Stimulated activated naive CD8-positive, alpha-beta T cell treated with anti-CD3 and anti-CD28 coated beads, Interleukin-15, Interleukin-2, amounts not matched to agents 100 ng/mL and 50 ng/mL, for 24 hours (primary cell): ENCODE measurements at regions not wholly inside any gene's neighbourhood (a gene's known extent, or its start where the extent isn't known, plus 50 kb on each side); places are given as distances from the start of the nearest gene placed in this dataset.

Source experiments
- H3K27ac Mint-ChIP-seq: one replicate; pipeline ENCODE4 v1.8.0; 2021; ENCODE audit warnings: mild to moderate bottlenecking, mixed read lengths
- H3K27me3 Mint-ChIP-seq: one replicate; pipeline ENCODE4 v1.8.0; 2021; ENCODE audit warnings: mixed read lengths
- H3K36me3 Mint-ChIP-seq: one replicate; pipeline ENCODE4 v1.8.0; 2021; ENCODE audit warnings: low read depth, mixed read lengths
- H3K4me1 Mint-ChIP-seq: one replicate; pipeline ENCODE4 v1.8.0; 2021; ENCODE audit warnings: low read depth, mixed read lengths
- H3K4me3 Mint-ChIP-seq: one replicate; pipeline ENCODE4 v1.8.0; 2021; ENCODE audit warnings: mild to moderate bottlenecking, mixed read lengths
- H3K9me3 Mint-ChIP-seq: one replicate; pipeline ENCODE4 v1.8.0; 2021; ENCODE audit warnings: mixed read lengths

GRCh38 chr18:55794288-55795052 lies 206.5 kb upstream of the TCF4 start:
- no peak overlapping the region for H3K4me3 Mint-ChIP-seq
- H3K9me3 Mint-ChIP-seq, result no peaks in the 10 kb centered on the region
- no peaks in the 10 kb centered on the region for H3K27me3 Mint-ChIP-seq
- H3K27ac Mint-ChIP-seq, result no peak overlapping the region
- H3K4me1 Mint-ChIP-seq, result peaks cover 4% of the 10 kb centered on the region
- no peaks in the 10 kb centered on the region for H3K36me3 Mint-ChIP-seq

- H3K4me1 Mint-ChIP-seq, result peaks cover 3% of the 10 kb centered on the region
- no peak overlapping the region for H3K4me3 Mint-ChIP-seq
Measured at GRCh38 chr18:55790296-55790695, 202.3 kb upstream of the TCF4 start.

DNA sequence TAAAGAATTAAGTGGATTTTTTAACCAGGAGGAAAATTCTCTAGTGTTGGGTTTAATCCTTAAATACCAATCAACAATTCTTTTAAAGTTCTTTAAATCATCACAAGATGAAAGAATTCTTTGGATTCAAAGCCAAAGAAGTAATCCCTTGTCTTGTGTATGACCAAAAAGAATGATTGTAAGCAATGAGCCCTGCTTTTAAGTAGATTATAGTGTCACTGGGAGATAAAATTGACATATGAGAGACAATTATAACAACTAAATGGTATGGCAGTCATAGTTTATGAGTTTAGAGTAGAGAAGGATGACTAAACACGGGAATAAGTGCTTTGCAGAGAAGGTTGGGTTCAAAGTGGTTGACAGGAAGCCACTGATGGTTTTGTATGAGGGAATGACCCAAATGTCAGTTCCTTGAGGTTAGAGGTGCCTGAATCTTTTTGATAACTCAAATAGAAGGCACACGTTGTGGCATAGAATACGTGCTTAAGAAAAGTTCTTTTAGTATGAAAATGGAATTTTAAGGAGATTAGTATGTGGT lies 199.6 kb upstream of the TCF4 start:
- no peak overlapping the region for H3K27ac Mint-ChIP-seq
- H3K36me3 Mint-ChIP-seq, result no peaks in the 10 kb centered on the region
- H3K27me3 Mint-ChIP-seq, result peaks cover 15% of the 10 kb centered on the region
- H3K9me3 Mint-ChIP-seq, result no peaks in the 10 kb centered on the region
- H3K4me3 Mint-ChIP-seq, result no peak overlapping the region
- no peaks in the 10 kb centered on the region for H3K4me1 Mint-ChIP-seq

More at GRCh38 chr18:55790296-55790695, 202.3 kb upstream of the TCF4 start:
- Mint-ChIP-seq H3K9me3 (no peaks in the 10 kb centered on the region), H3K27me3 (no peaks in the 10 kb centered on the region), H3K36me3 (no peaks in the 10 kb centered on the region), H3K27ac (no peak overlapping the region)

DNA sequence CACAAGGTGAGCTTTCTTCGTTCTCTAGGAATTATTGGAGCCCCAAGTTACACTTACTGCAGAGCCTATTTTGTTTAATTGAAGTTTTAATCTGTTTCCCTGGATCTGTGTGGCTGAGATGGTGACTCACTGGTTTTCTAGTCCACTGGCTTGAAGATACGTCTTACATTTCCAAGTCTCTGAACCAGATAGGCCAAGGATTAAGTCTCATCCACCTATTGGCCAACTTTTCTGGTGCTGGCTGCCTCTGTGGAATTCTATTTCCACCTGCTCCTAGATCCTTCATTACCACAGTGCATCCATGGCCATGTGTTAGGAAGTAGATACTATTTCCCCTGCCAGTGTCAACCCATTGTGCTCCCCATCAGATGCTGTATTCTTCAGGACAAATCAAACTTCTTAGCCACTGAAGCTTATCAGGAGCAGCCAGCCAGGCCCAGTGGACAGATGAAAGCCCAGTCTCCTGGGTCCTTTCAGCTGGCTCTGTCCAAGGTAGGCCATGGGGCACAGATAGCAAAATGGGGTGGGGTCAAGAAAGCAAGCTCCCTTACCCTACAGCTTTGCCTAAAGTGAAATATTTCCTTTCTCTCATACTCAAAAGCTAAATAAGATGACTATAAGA lies 198.8 kb upstream of the TCF4 start:
- H3K27me3 Mint-ChIP-seq, result peaks cover 22% of the 10 kb centered on the region
- H3K4me3 Mint-ChIP-seq, result no peak overlapping the region
- H3K27ac Mint-ChIP-seq, result no peak overlapping the region
- no peaks in the 10 kb centered on the region for H3K4me1 Mint-ChIP-seq
- H3K36me3 Mint-ChIP-seq, result no peaks in the 10 kb centered on the region
- H3K9me3 Mint-ChIP-seq, result no peaks in the 10 kb centered on the region

- H3K4me1 Mint-ChIP-seq, result peaks cover 20% of the 10 kb centered on the region
- peaks cover 42% of the 10 kb centered on the region for H3K27me3 Mint-ChIP-seq
- H3K27ac Mint-ChIP-seq, result no peak overlapping the region
- H3K9me3 Mint-ChIP-seq, result no peaks in the 10 kb centered on the region
- H3K36me3 Mint-ChIP-seq, result no peaks in the 10 kb centered on the region
- no peak overlapping the region for H3K4me3 Mint-ChIP-seq
Measured at GRCh38 chr18:55783921-55784320, 195.9 kb upstream of the TCF4 start.

GRCh38 chr18:55781481-55781957 lies 193.5 kb upstream of the TCF4 start:
- Mint-ChIP-seq H3K36me3 (no peaks in the 10 kb centered on the region), H3K27me3 (peaks cover 59% of the 10 kb centered on the region), H3K9me3 (no peaks in the 10 kb centered on the region), H3K27ac (peak overlapping the region; percentile 2), H3K4me1 (peaks cover 24% of the 10 kb centered on the region), H3K4me3 (no peak overlapping the region)

GRCh38 chr18:55780586-55781071 lies 192.6 kb upstream of the TCF4 start:
- Mint-ChIP-seq H3K27me3 (peaks cover 64% of the 10 kb centered on the region), H3K36me3 (no peaks in the 10 kb centered on the region), H3K9me3 (no peaks in the 10 kb centered on the region), H3K4me1 (peaks cover 24% of the 10 kb centered on the region), H3K4me3 (peak overlapping the region; percentile 32), H3K27ac (peak overlapping the region; percentile 2)

- Mint-ChIP-seq H3K9me3 (no peaks in the 10 kb centered on the region), H3K4me3 (peak overlapping the region; percentile 64), H3K4me1 (peaks cover 24% of the 10 kb centered on the region), H3K36me3 (no peaks in the 10 kb centered on the region), H3K27ac (peak overlapping the region; percentile 65), H3K27me3 (peaks cover 65% of the 10 kb centered on the region)
Measured at GRCh38 chr18:55779691-55780585, 191.9 kb upstream of the TCF4 start.

DNA sequence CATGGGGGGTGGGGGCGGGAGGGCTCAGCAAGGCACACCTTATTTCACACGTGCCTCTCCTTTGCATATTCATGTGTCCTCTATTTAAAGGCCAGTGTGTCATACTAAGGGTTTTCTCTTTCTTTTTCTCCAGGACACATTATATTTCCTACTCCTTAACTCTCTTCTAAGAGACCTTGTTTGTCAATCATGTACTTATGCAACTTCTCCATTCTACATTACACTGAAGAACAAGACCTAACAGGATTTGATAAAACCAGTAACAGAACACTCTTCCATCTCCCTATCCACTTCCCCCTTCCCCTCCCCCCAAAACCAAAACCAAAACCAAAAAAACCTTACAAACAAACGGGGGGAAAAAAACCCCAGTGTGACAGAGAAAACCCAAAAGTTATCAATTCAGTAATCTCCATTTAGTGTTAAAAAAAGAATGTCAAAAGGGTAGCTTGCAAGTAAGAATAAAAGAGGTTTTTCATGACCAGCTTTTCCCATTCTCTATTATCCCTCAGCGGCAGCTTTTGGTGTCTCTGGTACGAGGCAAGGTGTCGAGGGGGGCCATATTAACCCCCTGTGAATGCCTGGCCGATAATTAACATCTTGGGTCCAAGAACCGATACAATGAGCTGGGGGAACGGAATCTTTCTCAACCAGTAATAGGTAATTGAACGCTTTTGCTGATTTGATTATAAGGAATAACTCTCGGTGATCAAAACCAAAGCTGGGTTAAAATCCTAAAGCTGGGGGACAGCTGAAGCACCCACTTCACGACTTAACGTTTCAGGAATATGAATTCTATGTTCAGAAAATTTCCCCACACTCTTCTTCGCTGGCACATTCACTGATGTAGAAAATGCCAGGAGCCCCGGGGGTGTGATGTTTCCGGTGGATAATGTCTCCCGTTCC lies 191.0 kb upstream of the TCF4 start:
- Mint-ChIP-seq H3K27ac (peak overlapping the region; percentile 65), H3K9me3 (no peaks in the 10 kb centered on the region), H3K36me3 (no peaks in the 10 kb centered on the region), H3K4me1 (peaks cover 24% of the 10 kb centered on the region), H3K4me3 (peak overlapping the region; percentile 64), H3K27me3 (peaks cover 60% of the 10 kb centered on the region)

- Mint-ChIP-seq H3K9me3 (no peaks in the 10 kb centered on the region), H3K36me3 (no peaks in the 10 kb centered on the region), H3K4me3 (no peak overlapping the region), H3K27me3 (peaks cover 51% of the 10 kb centered on the region), H3K27ac (no peak overlapping the region), H3K4me1 (peaks cover 24% of the 10 kb centered on the region)
Measured at GRCh38 chr18:55777666-55778304, 189.8 kb upstream of the TCF4 start.

DNA sequence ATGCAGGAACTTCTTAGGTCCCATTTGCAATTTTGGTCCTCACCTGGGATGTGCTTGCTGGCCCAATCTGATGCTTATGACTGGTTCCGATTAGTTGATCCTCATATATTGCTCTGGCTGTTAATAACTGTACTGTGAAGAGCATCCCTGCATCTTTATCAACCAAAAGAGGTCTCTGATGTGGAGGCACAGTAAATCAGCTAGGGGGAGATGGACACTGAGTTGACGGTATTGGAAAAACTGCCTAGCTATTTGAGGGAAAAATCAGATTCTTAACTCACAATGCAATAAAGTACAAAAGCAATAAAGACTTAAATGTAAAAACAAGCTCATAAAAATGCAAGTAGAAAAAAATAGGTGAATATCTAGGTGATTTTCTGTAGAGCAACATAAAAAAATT lies 188.0 kb upstream of the TCF4 start:
- H3K27ac Mint-ChIP-seq, result no peak overlapping the region

DNA sequence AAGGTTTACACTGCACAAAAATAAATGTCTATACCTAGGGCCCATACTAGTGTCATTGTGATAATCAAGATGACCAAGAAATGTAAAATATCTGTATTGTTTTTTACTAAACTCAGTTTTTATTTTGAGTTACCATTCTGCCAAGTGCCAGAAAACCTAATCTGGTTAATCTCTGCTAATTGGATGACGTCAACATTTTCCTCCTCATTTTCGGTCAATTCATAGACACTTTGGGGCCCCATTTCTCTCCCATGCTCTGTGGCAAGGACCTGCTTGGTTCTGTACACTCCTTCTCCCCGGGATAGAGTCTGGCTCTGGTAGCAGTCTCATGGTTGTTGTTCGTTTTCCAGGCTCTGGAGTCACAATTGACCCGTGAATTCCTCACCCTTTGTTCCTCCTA lies 186.5 kb upstream of the TCF4 start:
- Mint-ChIP-seq H3K36me3 (no peaks in the 10 kb centered on the region), H3K27me3 (peaks cover 27% of the 10 kb centered on the region), H3K9me3 (no peaks in the 10 kb centered on the region), H3K4me1 (peaks cover 10% of the 10 kb centered on the region), H3K27ac (no peak overlapping the region), H3K4me3 (no peak overlapping the region)

More for the DNA sequence above, 188.0 kb upstream of the TCF4 start:
- Mint-ChIP-seq H3K9me3 (no peaks in the 10 kb centered on the region), H3K4me1 (peaks cover 17% of the 10 kb centered on the region), H3K4me3 (no peak overlapping the region), H3K36me3 (no peaks in the 10 kb centered on the region), H3K27me3 (peaks cover 35% of the 10 kb centered on the region)

DNA sequence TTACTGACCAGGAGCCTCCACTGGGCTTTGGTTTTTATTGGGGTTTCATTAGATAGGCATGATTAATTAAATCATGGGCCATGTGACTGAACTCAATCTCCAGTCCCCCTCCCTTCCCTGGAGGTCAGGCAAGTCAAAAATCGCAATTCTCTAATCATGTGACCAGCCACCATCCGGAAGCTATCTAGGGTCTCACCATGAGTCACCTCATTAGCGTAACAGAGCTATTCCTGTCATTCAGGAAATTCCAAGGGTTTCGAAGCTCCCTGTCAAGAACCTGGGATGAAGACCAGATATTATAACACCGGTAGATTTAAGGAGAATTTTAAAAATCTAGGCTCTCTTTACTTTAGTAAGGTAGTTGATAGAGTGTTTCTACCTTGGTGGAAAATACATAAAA lies 180.3 kb upstream of the TCF4 start:
- H3K4me3 Mint-ChIP-seq, result no peak overlapping the region
- no peaks in the 10 kb centered on the region for H3K27me3 Mint-ChIP-seq
- H3K4me1 Mint-ChIP-seq, result no peaks in the 10 kb centered on the region
- H3K36me3 Mint-ChIP-seq, result no peaks in the 10 kb centered on the region
- H3K27ac Mint-ChIP-seq, result no peak overlapping the region
- no peaks in the 10 kb centered on the region for H3K9me3 Mint-ChIP-seq
